GM10266 (cell line): ENCODE measurements at regions not wholly inside any gene's neighbourhood (a gene's known extent, or its start where the extent isn't known, plus 50 kb on each side); places are given as distances from the start of the nearest gene placed in this dataset.

Experiments used
- DNase-seq: peaks from one replicate; pipeline ENCODE4 v3.0.0; 2012; ENCODE audit errors: extremely low spot score
- CTCF ChIP-seq: IDR thresholded peaks from 2 replicates; pipeline ENCODE4 v1.5.1; 2012; ENCODE audit warnings: mild to moderate bottlenecking, low read depth; ENCODE audit not compliant: control insufficient read depth, insufficient read depth; ENCODE audit errors: missing control alignments

GRCh38 chr9:28938981-28939380 is 1365.7 kb upstream of the C9orf72 start:
- no peak for TF ChIP-seq CTCF
- DNase-seq = no peak

GRCh38 chr9:28941856-28942255 is 1368.6 kb upstream of the C9orf72 start:
- no peak for TF ChIP-seq CTCF
- no peak for DNase-seq

- no peak for DNase-seq
- no peak for TF ChIP-seq CTCF
Observed at GRCh38 chr9:28942941-28943340, 1369.7 kb upstream of the C9orf72 start.

- TF ChIP-seq CTCF = no peak
- no peak for DNase-seq
Observed at GRCh38 chr9:28946648-28947047, 1373.4 kb upstream of the C9orf72 start.

GRCh38 chr9:28951945-28952344 is 1378.7 kb upstream of the C9orf72 start:
- peak; percentile 25 for TF ChIP-seq CTCF
- DNase-seq = no peak

- DNase-seq = no peak
- no peak for TF ChIP-seq CTCF
Observed at GRCh38 chr9:28956116-28956880, 1383.0 kb upstream of the C9orf72 start.

GRCh38 chr9:28960602-28961001 is 1387.3 kb upstream of the C9orf72 start:
- no peak for DNase-seq
- no peak for TF ChIP-seq CTCF
